Fibroblast of mammary gland (primary cell): ENCODE measurements at regions not wholly inside any gene's neighbourhood (a gene's known extent, or its start where the extent isn't known, plus 50 kb on each side); places are given as distances from the start of the nearest gene placed in this dataset.

Experiments used
- DNase-seq: peaks from one replicate; pipeline ENCODE4 v3.0.0-alpha.2; 2010; ENCODE audit warnings: low read depth
- H3K4me3 ChIP-seq: 2 replicates; pipeline ENCODE4 v1.5.1; 2011; ENCODE audit warnings: low read depth, mild to moderate bottlenecking, low read length, moderate library complexity; ENCODE audit not compliant: control insufficient read depth
- TF ChIP-seq, protein P1 (sequence below): conservative IDR thresholded peaks from 2 replicates; pipeline ENCODE4 v1.5.1; 2011; ENCODE audit warnings: low read depth, low read length, inconsistent platforms; ENCODE audit not compliant: control insufficient read depth, insufficient read depth

DNA sequence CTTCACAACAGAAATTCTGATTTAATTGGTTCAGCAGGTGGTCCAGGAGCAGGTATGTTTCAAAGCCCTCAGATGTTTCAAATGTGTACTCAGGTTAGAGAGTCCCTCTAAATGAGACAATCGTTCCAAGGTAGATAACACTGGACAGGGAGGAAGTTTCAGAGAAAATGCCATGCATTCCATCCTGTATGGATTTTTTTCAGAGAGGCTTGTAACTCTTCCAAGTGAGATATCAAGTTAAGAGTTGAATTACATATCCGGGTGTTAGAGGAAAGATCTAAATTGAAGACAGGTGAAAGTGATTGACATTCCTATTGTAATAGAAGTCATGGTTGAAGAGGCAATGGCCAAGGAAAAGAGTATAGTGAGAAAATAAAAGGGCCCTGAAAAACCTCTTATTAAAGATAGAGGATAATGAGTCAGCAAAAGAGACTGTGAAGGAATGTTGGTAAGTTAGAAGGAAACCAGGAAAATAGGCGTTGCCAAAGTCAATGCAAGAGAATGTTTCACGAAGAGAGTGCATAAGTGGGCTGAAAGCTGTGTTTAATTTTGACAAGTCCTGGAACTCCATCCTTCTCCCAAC is 105.8 kb downstream of the BMP4 start:
- TF ChIP-seq, protein P1, sequence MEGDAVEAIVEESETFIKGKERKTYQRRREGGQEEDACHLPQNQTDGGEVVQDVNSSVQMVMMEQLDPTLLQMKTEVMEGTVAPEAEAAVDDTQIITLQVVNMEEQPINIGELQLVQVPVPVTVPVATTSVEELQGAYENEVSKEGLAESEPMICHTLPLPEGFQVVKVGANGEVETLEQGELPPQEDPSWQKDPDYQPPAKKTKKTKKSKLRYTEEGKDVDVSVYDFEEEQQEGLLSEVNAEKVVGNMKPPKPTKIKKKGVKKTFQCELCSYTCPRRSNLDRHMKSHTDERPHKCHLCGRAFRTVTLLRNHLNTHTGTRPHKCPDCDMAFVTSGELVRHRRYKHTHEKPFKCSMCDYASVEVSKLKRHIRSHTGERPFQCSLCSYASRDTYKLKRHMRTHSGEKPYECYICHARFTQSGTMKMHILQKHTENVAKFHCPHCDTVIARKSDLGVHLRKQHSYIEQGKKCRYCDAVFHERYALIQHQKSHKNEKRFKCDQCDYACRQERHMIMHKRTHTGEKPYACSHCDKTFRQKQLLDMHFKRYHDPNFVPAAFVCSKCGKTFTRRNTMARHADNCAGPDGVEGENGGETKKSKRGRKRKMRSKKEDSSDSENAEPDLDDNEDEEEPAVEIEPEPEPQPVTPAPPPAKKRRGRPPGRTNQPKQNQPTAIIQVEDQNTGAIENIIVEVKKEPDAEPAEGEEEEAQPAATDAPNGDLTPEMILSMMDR, result no peak
- DNase-seq, result peak; percentile 17
- H3K4me3 ChIP-seq, result no peak overlapping the region

GRCh38 chr14:53849549-53849948 is 107.1 kb downstream of the BMP4 start:
- no peak for DNase-seq
- no peak overlapping the region for H3K4me3 ChIP-seq
- TF ChIP-seq, protein P1, result no peak

DNA sequence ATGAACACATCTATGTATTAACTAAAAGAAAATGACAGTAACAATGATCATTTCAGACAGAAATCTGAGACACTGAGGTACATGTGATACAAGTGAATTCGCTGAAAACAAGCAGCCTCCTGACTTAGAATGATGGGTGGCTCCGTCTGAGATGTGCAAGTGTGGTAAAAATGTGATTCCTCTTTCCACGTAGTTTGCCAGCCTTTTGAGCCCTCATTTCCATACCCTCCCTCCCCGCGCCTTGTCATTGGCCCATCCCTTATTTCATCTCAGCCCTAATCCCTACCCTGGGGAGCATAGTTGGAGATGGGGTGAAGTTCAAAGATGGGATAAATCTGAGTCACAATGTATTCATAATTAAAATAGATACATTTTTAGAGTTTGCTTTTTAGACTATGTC is 107.8 kb downstream of the BMP4 start:
- H3K4me3 ChIP-seq, result no peak overlapping the region
- TF ChIP-seq, protein P1, result no peak
- no peak for DNase-seq

GRCh38 chr14:53847881-53848280 is 108.7 kb downstream of the BMP4 start:
- H3K4me3 ChIP-seq, result no peak overlapping the region
- TF ChIP-seq, protein P1, result no peak
- no peak for DNase-seq

GRCh38 chr14:53847057-53847456 is 109.6 kb downstream of the BMP4 start:
- TF ChIP-seq, protein P1, result no peak
- H3K4me3 ChIP-seq, result no peak overlapping the region
- no peak for DNase-seq

DNA sequence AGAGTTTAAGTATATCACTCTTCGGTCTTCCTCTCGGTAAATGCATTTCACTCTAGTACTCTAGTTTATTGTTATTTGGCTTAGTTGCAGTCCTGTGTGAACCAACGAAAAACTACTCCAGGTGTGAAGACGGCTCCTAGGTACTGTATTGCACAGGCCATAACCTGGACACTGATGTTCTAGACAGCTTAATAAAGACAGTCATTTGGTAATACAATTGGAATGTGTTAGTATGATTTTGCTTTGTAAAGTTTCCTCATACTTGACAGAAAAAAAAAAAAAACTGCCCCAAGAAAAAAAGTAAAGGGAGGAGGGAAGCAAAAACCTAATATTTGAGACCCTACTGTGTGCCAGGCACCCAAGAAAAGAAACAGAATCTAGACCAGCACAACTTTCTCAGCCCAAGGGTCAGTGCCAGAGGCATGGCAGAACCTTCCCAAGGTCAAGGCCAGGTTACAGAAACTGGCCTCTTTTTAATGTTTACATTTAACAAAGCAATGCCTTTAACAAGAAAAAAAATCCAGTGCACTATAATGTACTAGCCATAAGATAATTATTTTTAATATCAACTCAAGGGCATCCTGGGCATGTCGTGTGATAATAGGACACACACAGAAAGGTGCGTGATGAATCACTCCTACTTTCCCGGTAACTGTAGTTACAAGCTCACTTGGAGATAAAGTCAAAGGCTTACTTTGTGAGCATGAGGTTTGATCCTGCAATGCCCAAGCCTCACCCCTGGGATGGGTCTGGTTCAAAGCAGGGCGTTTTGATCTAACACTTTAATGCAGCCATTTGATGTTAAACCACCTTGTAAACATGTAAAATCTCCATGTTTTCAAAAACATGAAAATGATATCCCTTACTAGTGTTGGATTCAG is 110.6 kb downstream of the BMP4 start:
- TF ChIP-seq, protein P1, result no peak
- DNase-seq, result no peak

More for the DNA sequence above, 110.6 kb downstream of the BMP4 start:
- H3K4me3 ChIP-seq, result no peak overlapping the region
